H9 (cell line): ENCODE measurements at regions not wholly inside any gene's neighbourhood (a gene's known extent, or its start where the extent isn't known, plus 50 kb on each side); places are given as distances from the start of the nearest gene placed in this dataset.

Source experiments
- DNase-seq: peaks from one replicate; pipeline ENCODE4 v3.0.0-alpha.2; 2017
- H2AFZ ChIP-seq: one replicate; pipeline ENCODE4 v1.6.1; 2013; ENCODE audit warnings: mild to moderate bottlenecking, low read length, control low read depth, moderate library complexity
- H2AK5ac ChIP-seq: 2 replicates; pipeline ENCODE4 v1.6.1; 2013; ENCODE audit warnings: low read length, control low read depth, mixed read lengths; ENCODE audit not compliant: insufficient read length
- H2BK120ac ChIP-seq: one replicate; pipeline ENCODE4 v1.6.1; 2013; ENCODE audit warnings: low read depth, mild to moderate bottlenecking, low read length, control low read depth, inconsistent platforms; ENCODE audit not compliant: poor library complexity, severe bottlenecking
- H2BK12ac ChIP-seq: 2 replicates; pipeline ENCODE4 v1.6.1; 2013; ENCODE audit warnings: low read length, control low read depth, mixed read lengths, low read depth; ENCODE audit not compliant: insufficient read length
- H2BK15ac ChIP-seq: 2 replicates; pipeline ENCODE4 v1.6.1; 2013; ENCODE audit warnings: low read depth, low read length, control low read depth
- H2BK20ac ChIP-seq: one replicate; pipeline ENCODE4 v1.6.1; 2013; ENCODE audit warnings: low read depth, mild to moderate bottlenecking, low read length, control low read depth, inconsistent platforms; ENCODE audit not compliant: poor library complexity, severe bottlenecking
- H2BK5ac ChIP-seq: 2 replicates; pipeline ENCODE4 v1.6.1; 2013; ENCODE audit warnings: low read length, control low read depth, mixed read lengths; ENCODE audit not compliant: insufficient read length
- H3K14ac ChIP-seq: 2 replicates; pipeline ENCODE4 v1.6.1; 2013; ENCODE audit warnings: low read length, control low read depth; ENCODE audit not compliant: insufficient read depth
- H3K18ac ChIP-seq: 2 replicates; pipeline ENCODE4 v1.6.1; 2013; ENCODE audit warnings: low read depth, mild to moderate bottlenecking, mixed read lengths, low read length, control low read depth; ENCODE audit not compliant: insufficient read length
- H3K23ac ChIP-seq: 2 replicates; pipeline ENCODE4 v1.6.1; 2013; ENCODE audit warnings: low read length, control low read depth, mixed read lengths, low read depth; ENCODE audit not compliant: insufficient read length
- H3K23me2 ChIP-seq: 2 replicates; pipeline ENCODE4 v1.6.1; 2013; ENCODE audit warnings: low read depth, mild to moderate bottlenecking, mixed read lengths, low read length, control low read depth; ENCODE audit not compliant: insufficient read length, poor library complexity, severe bottlenecking
- H3K27ac ChIP-seq: 2 replicates; pipeline ENCODE4 v1.5.1; 2013; ENCODE audit warnings: low read length, control low read depth, mixed read lengths, low read depth; ENCODE audit not compliant: insufficient read length
- H3K27me3 ChIP-seq: 2 replicates; pipeline ENCODE4 v1.6.1; 2013; ENCODE audit warnings: low read length, control low read depth, inconsistent platforms; ENCODE audit not compliant: insufficient read depth
- H3K4ac ChIP-seq: 2 replicates; pipeline ENCODE4 v1.6.1; 2013; ENCODE audit warnings: low read depth, mild to moderate bottlenecking, control low read depth, inconsistent platforms, low read length, moderate library complexity
- H3K4me1 ChIP-seq: 2 replicates; pipeline ENCODE4 v1.6.1; 2013; ENCODE audit warnings: low read length, control low read depth, inconsistent platforms; ENCODE audit not compliant: insufficient read depth
- H3K4me2 ChIP-seq: 2 replicates; pipeline ENCODE4 v1.6.1; 2013; ENCODE audit warnings: low read length, control low read depth, mixed read lengths; ENCODE audit not compliant: insufficient read length, insufficient read depth
- H3K56ac ChIP-seq: 2 replicates; pipeline ENCODE4 v1.6.1; 2013; ENCODE audit warnings: low read depth, mild to moderate bottlenecking, mixed read lengths, low read length, control low read depth; ENCODE audit not compliant: insufficient read length
- H3K79me1 ChIP-seq: 2 replicates; pipeline ENCODE4 v1.6.1; 2013; ENCODE audit warnings: low read depth, mild to moderate bottlenecking, moderate library complexity, low read length, control low read depth, inconsistent platforms; ENCODE audit not compliant: insufficient read depth, poor library complexity, severe bottlenecking
- H3K79me2 ChIP-seq: 2 replicates; pipeline ENCODE4 v1.6.1; 2013; ENCODE audit warnings: low read length, control low read depth, inconsistent platforms; ENCODE audit not compliant: insufficient read depth
- H3K9ac ChIP-seq: 2 replicates; pipeline ENCODE4 v1.6.1; 2013; ENCODE audit warnings: low read length, control low read depth, mixed read lengths; ENCODE audit not compliant: insufficient read length; ENCODE audit errors: extremely low read depth
- H3K9me3 ChIP-seq: one replicate; pipeline ENCODE4 v1.6.1; 2013; ENCODE audit warnings: low read depth, low read length, inconsistent platforms; ENCODE audit not compliant: control insufficient read depth
- H3T11ph ChIP-seq: one replicate; pipeline ENCODE4 v1.6.1; 2013; ENCODE audit warnings: mild to moderate bottlenecking, low read length, control low read depth, inconsistent platforms
- H4K20me1 ChIP-seq: one replicate; pipeline ENCODE4 v1.6.1; 2013; ENCODE audit not compliant: control insufficient read depth, insufficient read length, insufficient read depth
- H4K5ac ChIP-seq: 2 replicates; pipeline ENCODE4 v1.6.1; 2013; ENCODE audit warnings: low read depth, mild to moderate bottlenecking, mixed read lengths, low read length, control low read depth; ENCODE audit not compliant: insufficient read length
- H4K8ac ChIP-seq: replicated peaks from 2 replicates; pipeline ENCODE4 v1.6.1; 2013; ENCODE audit warnings: low read length, control low read depth, mixed read lengths, low read depth; ENCODE audit not compliant: insufficient read length
- H4K91ac ChIP-seq: 2 replicates; pipeline ENCODE4 v1.6.1; 2013; ENCODE audit warnings: low read depth, mild to moderate bottlenecking, moderate library complexity, mixed read lengths, low read length, control low read depth; ENCODE audit not compliant: insufficient read length
- H3K27ac Mint-ChIP-seq, 3 experiments: 2 replicates in 2 of 3; 3 replicates in 1 of 3; pipeline ENCODE4 v1.8.0; 2020 to 2021; ENCODE audit warnings: mixed read lengths in 3 of 3, mild to moderate bottlenecking in 1 of 3, moderate library complexity in 1 of 3
- H3K27me3 Mint-ChIP-seq: 2 replicates; pipeline ENCODE4 v1.8.0; 2021; ENCODE audit warnings: low read depth, mild to moderate bottlenecking, moderate library complexity, mixed read lengths
- H3K36me3 Mint-ChIP-seq, 3 experiments: 2 replicates in 2 of 3; 3 replicates in 1 of 3; pipeline ENCODE4 v1.8.0; 2020 to 2021; ENCODE audit warnings: low read depth in 3 of 3, mixed read lengths in 3 of 3; ENCODE audit not compliant: insufficient read depth in 1 of 3
- H3K4me1 Mint-ChIP-seq, 2 experiments: 2 replicates each; pipeline ENCODE4 v1.8.0; 2020; ENCODE audit warnings: mixed read lengths in 2 of 2
- H3K4me3 Mint-ChIP-seq, 2 experiments: 2 replicates in 1 of 2; 3 replicates in 1 of 2; pipeline ENCODE4 v1.8.0; 2020 to 2021; ENCODE audit warnings: mild to moderate bottlenecking in 2 of 2, mixed read lengths in 2 of 2, moderate library complexity in 1 of 2
- H3K9me3 Mint-ChIP-seq, 2 experiments: 2 replicates in 1 of 2; 3 replicates in 1 of 2; pipeline ENCODE4 v1.8.0; 2020; ENCODE audit warnings: mild to moderate bottlenecking in 2 of 2, mixed read lengths in 2 of 2, moderate library complexity in 1 of 2
- WGBS: extraction: QIAGEN DNeasy Blood & Tissue Kit; methylation state at CpG from one replicate; pipeline ENCODE4 v1.1.7; 2013; ENCODE audit warnings: missing lambda C conversion rate, low lambda C conversion rate, mixed read lengths; ENCODE audit not compliant: insufficient read length; ENCODE audit errors: extremely low coverage; 5-methylcytosine and 5-hydroxymethylcytosine counted together
- TF ChIP-seq, protein P1 (sequence below): fragments of 200-600 bp; sonication (generic); conservative IDR thresholded peaks from 3 replicates; pipeline ENCODE4 v1.8.0; 2021; ENCODE audit warnings: antibody characterized with exemption, mild to moderate bottlenecking

- DNase-seq: no peak
- no peak overlapping the region for H3K56ac ChIP-seq
- no peak overlapping the region for H3K23ac ChIP-seq
- no peak overlapping the region for H2BK120ac ChIP-seq
- H3K27ac Mint-ChIP-seq: no peak overlapping the region
- no peak overlapping the region for H2AK5ac ChIP-seq
- no peak overlapping the region for H3K4me3 Mint-ChIP-seq
- no peaks in the 10 kb centered on the region for H3K4me1 Mint-ChIP-seq
- no peak overlapping the region for H4K91ac ChIP-seq
- no peak overlapping the region for H3K27ac ChIP-seq
- no peak overlapping the region for H2BK15ac ChIP-seq
- H3K4ac ChIP-seq: no peak overlapping the region
- no peak overlapping the region for H4K5ac ChIP-seq
- no peaks in the 10 kb centered on the region for H4K20me1 ChIP-seq
- H3K4me2 ChIP-seq: no peak overlapping the region
- no peaks in the 10 kb centered on the region for H3K79me1 ChIP-seq
- H3K4me1 ChIP-seq: no peaks in the 10 kb centered on the region
- no peak overlapping the region for H2BK12ac ChIP-seq
- no peaks in the 10 kb centered on the region for H3K27me3 ChIP-seq
- no peaks in the 10 kb centered on the region for H3K23me2 ChIP-seq
- no peaks in the 10 kb centered on the region for H3K9me3 ChIP-seq
- no peak overlapping the region for H3K18ac ChIP-seq
- peaks cover 0 to 5% of the 10 kb centered on the region in 2 experiments; a peak in 2 of 5 replicates for H3K9me3 Mint-ChIP-seq
- WGBS: no CpG with 5 or more reads among the region's 6 CpGs
- H2AFZ ChIP-seq: no peak overlapping the region
- TF ChIP-seq, protein P1, sequence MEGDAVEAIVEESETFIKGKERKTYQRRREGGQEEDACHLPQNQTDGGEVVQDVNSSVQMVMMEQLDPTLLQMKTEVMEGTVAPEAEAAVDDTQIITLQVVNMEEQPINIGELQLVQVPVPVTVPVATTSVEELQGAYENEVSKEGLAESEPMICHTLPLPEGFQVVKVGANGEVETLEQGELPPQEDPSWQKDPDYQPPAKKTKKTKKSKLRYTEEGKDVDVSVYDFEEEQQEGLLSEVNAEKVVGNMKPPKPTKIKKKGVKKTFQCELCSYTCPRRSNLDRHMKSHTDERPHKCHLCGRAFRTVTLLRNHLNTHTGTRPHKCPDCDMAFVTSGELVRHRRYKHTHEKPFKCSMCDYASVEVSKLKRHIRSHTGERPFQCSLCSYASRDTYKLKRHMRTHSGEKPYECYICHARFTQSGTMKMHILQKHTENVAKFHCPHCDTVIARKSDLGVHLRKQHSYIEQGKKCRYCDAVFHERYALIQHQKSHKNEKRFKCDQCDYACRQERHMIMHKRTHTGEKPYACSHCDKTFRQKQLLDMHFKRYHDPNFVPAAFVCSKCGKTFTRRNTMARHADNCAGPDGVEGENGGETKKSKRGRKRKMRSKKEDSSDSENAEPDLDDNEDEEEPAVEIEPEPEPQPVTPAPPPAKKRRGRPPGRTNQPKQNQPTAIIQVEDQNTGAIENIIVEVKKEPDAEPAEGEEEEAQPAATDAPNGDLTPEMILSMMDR: no peak
- no peaks in the 10 kb centered on the region for H3K79me2 ChIP-seq
- H3T11ph ChIP-seq: no peak overlapping the region
- no peak overlapping the region for H4K8ac ChIP-seq
- no peak overlapping the region for H3K14ac ChIP-seq
- no peaks in the 10 kb centered on the region for H3K36me3 Mint-ChIP-seq
- no peak overlapping the region for H2BK20ac ChIP-seq
- H3K27me3 Mint-ChIP-seq: no peaks in the 10 kb centered on the region
- H2BK5ac ChIP-seq: no peak overlapping the region
- no peak overlapping the region for H3K9ac ChIP-seq
Observed at GRCh38 chr1:117796226-117796625, 133.2 kb downstream of the GDAP2 start.
